SU-DHL-6 (cell line): ENCODE measurements at regions not wholly inside any gene's neighbourhood (a gene's known extent, or its start where the extent isn't known, plus 50 kb on each side); places are given as distances from the start of the nearest gene placed in this dataset.

ENCODE experiments used
- H2AFZ ChIP-seq: fragments of 200-600 bp; sonication (generic); 2 replicates; pipeline ENCODE4 v1.6.1; 2014; ENCODE audit warnings: low read depth, mild to moderate bottlenecking, moderate library complexity, mixed read lengths, antibody characterized with exemption, low read length; ENCODE audit not compliant: severe bottlenecking
- H3F3A ChIP-seq: fragments of 200-600 bp; shearing (Covaris generic); 2 replicates; pipeline ENCODE4 v1.6.0; 2016; ENCODE audit warnings: antibody characterized with exemption, mild to moderate bottlenecking; ENCODE audit not compliant: insufficient read depth
- H3K27ac ChIP-seq: fragments of 200-600 bp; sonication (generic); 2 replicates; pipeline ENCODE4 v1.5.1; 2016; ENCODE audit warnings: low read depth, mild to moderate bottlenecking, low read length, moderate library complexity, mixed read lengths
- H3K27me3 ChIP-seq: fragments of 200-600 bp; sonication (generic), shearing (Covaris generic); 2 replicates; pipeline ENCODE4 v1.6.0; 2014; ENCODE audit warnings: mild to moderate bottlenecking, low read length
- H3K36me3 ChIP-seq: fragments of 200-600 bp; sonication (generic); 2 replicates; pipeline ENCODE4 v1.6.1; 2014; ENCODE audit warnings: mild to moderate bottlenecking, low read length, mixed read lengths
- H3K4me2 ChIP-seq: fragments of 300-600, 200-600 bp; shearing (Covaris generic), sonication (generic); 2 replicates; pipeline ENCODE4 v1.6.0; 2014; ENCODE audit warnings: low read length, low read depth, mild to moderate bottlenecking; ENCODE audit not compliant: poor library complexity, severe bottlenecking
- H3K4me3 ChIP-seq: fragments of 200-600 bp; sonication (generic); 2 replicates; pipeline ENCODE4 v1.5.1; 2014; ENCODE audit warnings: antibody characterized with exemption, low read length, mild to moderate bottlenecking, mixed read lengths; ENCODE audit not compliant: insufficient read depth, poor library complexity, severe bottlenecking
- H3K79me2 ChIP-seq: fragments of 200-600 bp; sonication (generic); 2 replicates; pipeline ENCODE4 v1.6.1; 2014; ENCODE audit warnings: mild to moderate bottlenecking, low read length, moderate library complexity; ENCODE audit not compliant: insufficient read depth
- H3K9ac ChIP-seq: fragments of 200-600 bp; sonication (generic); 2 replicates; pipeline ENCODE4 v1.7.0; 2014; ENCODE audit warnings: mild to moderate bottlenecking, low read length
- H3K9me2 ChIP-seq: fragments of 200-600 bp; sonication (generic); replicated peaks from 2 replicates; pipeline ENCODE4 v1.6.1; 2014; ENCODE audit warnings: low read length; ENCODE audit not compliant: insufficient read depth
- H3K9me3 ChIP-seq: fragments of 200-600 bp; sonication (generic); 2 replicates; pipeline ENCODE4 v1.6.1; 2014; ENCODE audit warnings: low read length, mixed read lengths; ENCODE audit not compliant: insufficient read depth
- H4K20me1 ChIP-seq: fragments of 200-600 bp; sonication (generic); 2 replicates; pipeline ENCODE4 v1.6.1; 2014; ENCODE audit warnings: low read depth, mild to moderate bottlenecking, antibody characterized with exemption, low read length, moderate library complexity, mixed read lengths
- EZH2phosphoT487 ChIP-seq: fragments of 200-600 bp; sonication (generic), shearing (Covaris generic); conservative IDR thresholded peaks from 2 replicates; pipeline ENCODE4 v1.6.1; 2018; ENCODE audit warnings: mild to moderate bottlenecking, antibody characterized with exemption, low read length, moderate library complexity, mixed read lengths
- TF ChIP-seq, protein P1 (sequence below): fragments of 200-600 bp; sonication (generic); IDR thresholded peaks from one replicate; pipeline ENCODE4 v1.5.1; 2017; ENCODE audit warnings: antibody characterized with exemption, mild to moderate bottlenecking, low read length, moderate library complexity; ENCODE audit not compliant: insufficient read depth, poor library complexity, severe bottlenecking

- no peaks in the 10 kb centered on the region for H3K79me2 ChIP-seq
- no peaks in the 10 kb centered on the region for H3K9me3 ChIP-seq
- no peaks in the 10 kb centered on the region for H3K9me2 ChIP-seq
- no peak overlapping the region for H3K4me2 ChIP-seq
- no peak overlapping the region for H3K27ac ChIP-seq
- H3K36me3 ChIP-seq: no peaks in the 10 kb centered on the region
- no peaks in the 10 kb centered on the region for H4K20me1 ChIP-seq
- H3F3A ChIP-seq: no peaks in the 10 kb centered on the region
- H3K27me3 ChIP-seq: no peaks in the 10 kb centered on the region
- H3K9ac ChIP-seq: no peak overlapping the region
- no peak overlapping the region for H2AFZ ChIP-seq
- no peak for TF ChIP-seq EZH2phosphoT487
- TF ChIP-seq, protein P1, sequence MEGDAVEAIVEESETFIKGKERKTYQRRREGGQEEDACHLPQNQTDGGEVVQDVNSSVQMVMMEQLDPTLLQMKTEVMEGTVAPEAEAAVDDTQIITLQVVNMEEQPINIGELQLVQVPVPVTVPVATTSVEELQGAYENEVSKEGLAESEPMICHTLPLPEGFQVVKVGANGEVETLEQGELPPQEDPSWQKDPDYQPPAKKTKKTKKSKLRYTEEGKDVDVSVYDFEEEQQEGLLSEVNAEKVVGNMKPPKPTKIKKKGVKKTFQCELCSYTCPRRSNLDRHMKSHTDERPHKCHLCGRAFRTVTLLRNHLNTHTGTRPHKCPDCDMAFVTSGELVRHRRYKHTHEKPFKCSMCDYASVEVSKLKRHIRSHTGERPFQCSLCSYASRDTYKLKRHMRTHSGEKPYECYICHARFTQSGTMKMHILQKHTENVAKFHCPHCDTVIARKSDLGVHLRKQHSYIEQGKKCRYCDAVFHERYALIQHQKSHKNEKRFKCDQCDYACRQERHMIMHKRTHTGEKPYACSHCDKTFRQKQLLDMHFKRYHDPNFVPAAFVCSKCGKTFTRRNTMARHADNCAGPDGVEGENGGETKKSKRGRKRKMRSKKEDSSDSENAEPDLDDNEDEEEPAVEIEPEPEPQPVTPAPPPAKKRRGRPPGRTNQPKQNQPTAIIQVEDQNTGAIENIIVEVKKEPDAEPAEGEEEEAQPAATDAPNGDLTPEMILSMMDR: no peak
- no peak overlapping the region for H3K4me3 ChIP-seq
These were observed 719.5 kb downstream of the ZWINT start for GRCh38 chr10:55641601-55642000.

GRCh38 chr10:55631071-55631654, 729.9 kb downstream of the ZWINT start:
- Histone ChIP-seq H3F3A (no peaks in the 10 kb centered on the region), H3K9me3 (no peaks in the 10 kb centered on the region), H3K36me3 (no peaks in the 10 kb centered on the region), H3K27ac (no peak overlapping the region), H3K9ac (no peak overlapping the region), H3K4me3 (no peak overlapping the region), H3K9me2 (no peaks in the 10 kb centered on the region), H4K20me1 (no peaks in the 10 kb centered on the region), H2AFZ (no peak overlapping the region), H3K4me2 (no peak overlapping the region), H3K27me3 (no peaks in the 10 kb centered on the region), H3K79me2 (no peaks in the 10 kb centered on the region)
- TF ChIP-seq, protein P1: no peak
- TF ChIP-seq EZH2phosphoT487: no peak

- Histone ChIP-seq H3K27ac (no peak overlapping the region), H3K9me3 (no peaks in the 10 kb centered on the region), H3K9me2 (no peaks in the 10 kb centered on the region), H4K20me1 (no peaks in the 10 kb centered on the region), H3F3A (no peaks in the 10 kb centered on the region), H2AFZ (no peak overlapping the region), H3K4me2 (no peak overlapping the region), H3K4me3 (no peak overlapping the region), H3K27me3 (no peaks in the 10 kb centered on the region), H3K36me3 (no peaks in the 10 kb centered on the region), H3K9ac (no peak overlapping the region), H3K79me2 (no peaks in the 10 kb centered on the region)
- TF ChIP-seq EZH2phosphoT487: no peak
These were observed 730.5 kb downstream of the ZWINT start for GRCh38 chr10:55630491-55631056.

- Histone ChIP-seq H3K27ac (no peak overlapping the region), H3K4me2 (no peak overlapping the region), H3K9me2 (no peaks in the 10 kb centered on the region), H2AFZ (no peak overlapping the region), H3K79me2 (no peaks in the 10 kb centered on the region), H3K4me3 (no peak overlapping the region), H3F3A (no peaks in the 10 kb centered on the region), H4K20me1 (no peaks in the 10 kb centered on the region), H3K9ac (no peak overlapping the region), H3K27me3 (no peaks in the 10 kb centered on the region), H3K36me3 (no peaks in the 10 kb centered on the region), H3K9me3 (no peaks in the 10 kb centered on the region)
- TF ChIP-seq, protein P1: no peak
- TF ChIP-seq EZH2phosphoT487: no peak
These were observed 731.1 kb downstream of the ZWINT start for GRCh38 chr10:55629793-55630490.
